Fibroblast of mammary gland (primary cell): ENCODE measurements at regions not wholly inside any gene's neighbourhood (a gene's known extent, or its start where the extent isn't known, plus 50 kb on each side); places are given as distances from the start of the nearest gene placed in this dataset.
"Not testable (repeated sequence)": the region's sequence is repeated elsewhere in the genome, so short reads cannot be mapped to it uniquely, and the experiment has no call there.

Source experiments
- DNase-seq: peaks from one replicate; pipeline ENCODE4 v3.0.0-alpha.2; 2010; ENCODE audit warnings: low read depth
- H3K4me3 ChIP-seq: 2 replicates; pipeline ENCODE4 v1.5.1; 2011; ENCODE audit warnings: low read depth, mild to moderate bottlenecking, low read length, moderate library complexity; ENCODE audit not compliant: control insufficient read depth
- TF ChIP-seq, protein P1 (sequence below): conservative IDR thresholded peaks from 2 replicates; pipeline ENCODE4 v1.5.1; 2011; ENCODE audit warnings: low read depth, low read length, inconsistent platforms; ENCODE audit not compliant: control insufficient read depth, insufficient read depth

DNA sequence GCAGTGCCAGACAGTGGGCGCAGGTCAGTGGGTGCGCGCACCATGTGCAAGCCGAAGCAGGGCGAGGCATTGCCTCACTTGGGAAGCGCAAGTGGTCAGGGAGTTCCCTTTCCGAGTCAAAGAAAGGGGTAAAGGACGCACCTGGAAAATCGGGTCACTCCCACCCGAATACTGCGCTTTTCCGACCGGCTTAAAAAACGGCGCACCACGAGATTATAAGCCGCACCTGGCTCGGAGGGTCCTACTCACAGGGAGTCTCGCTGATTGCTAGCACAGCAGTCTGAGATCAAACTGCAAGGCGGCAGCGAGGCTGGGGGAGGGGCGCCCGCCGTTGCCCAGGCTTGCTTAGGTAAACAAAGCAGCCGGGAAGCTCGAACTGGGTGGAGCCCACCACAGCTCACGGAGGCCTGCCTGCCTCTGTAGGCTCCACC lies 77.9 kb downstream of the NR4A2 start:
- not testable (repeated sequence) for H3K4me3 ChIP-seq, DNase-seq

DNA sequence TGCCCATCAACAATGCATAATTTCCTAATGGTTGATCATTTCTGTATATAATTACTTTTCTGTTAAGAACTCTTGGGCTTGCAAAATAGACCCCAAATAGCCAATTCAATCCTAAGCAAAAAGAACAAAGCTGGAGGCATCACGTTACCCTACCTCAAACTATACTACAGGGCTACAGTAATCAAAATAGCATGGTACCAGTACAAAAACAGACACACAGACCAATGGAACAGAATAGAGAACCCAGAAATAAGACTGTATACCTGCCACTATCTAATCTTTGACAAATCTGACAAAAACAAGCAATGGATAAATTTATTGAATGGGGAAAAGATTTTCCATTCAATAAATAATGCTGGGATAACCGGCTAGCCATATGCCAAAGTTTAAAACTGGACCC lies 78.8 kb downstream of the NR4A2 start:
- no peak overlapping the region for H3K4me3 ChIP-seq
- TF ChIP-seq, protein P1, sequence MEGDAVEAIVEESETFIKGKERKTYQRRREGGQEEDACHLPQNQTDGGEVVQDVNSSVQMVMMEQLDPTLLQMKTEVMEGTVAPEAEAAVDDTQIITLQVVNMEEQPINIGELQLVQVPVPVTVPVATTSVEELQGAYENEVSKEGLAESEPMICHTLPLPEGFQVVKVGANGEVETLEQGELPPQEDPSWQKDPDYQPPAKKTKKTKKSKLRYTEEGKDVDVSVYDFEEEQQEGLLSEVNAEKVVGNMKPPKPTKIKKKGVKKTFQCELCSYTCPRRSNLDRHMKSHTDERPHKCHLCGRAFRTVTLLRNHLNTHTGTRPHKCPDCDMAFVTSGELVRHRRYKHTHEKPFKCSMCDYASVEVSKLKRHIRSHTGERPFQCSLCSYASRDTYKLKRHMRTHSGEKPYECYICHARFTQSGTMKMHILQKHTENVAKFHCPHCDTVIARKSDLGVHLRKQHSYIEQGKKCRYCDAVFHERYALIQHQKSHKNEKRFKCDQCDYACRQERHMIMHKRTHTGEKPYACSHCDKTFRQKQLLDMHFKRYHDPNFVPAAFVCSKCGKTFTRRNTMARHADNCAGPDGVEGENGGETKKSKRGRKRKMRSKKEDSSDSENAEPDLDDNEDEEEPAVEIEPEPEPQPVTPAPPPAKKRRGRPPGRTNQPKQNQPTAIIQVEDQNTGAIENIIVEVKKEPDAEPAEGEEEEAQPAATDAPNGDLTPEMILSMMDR, result no peak
- no peak for DNase-seq

DNA sequence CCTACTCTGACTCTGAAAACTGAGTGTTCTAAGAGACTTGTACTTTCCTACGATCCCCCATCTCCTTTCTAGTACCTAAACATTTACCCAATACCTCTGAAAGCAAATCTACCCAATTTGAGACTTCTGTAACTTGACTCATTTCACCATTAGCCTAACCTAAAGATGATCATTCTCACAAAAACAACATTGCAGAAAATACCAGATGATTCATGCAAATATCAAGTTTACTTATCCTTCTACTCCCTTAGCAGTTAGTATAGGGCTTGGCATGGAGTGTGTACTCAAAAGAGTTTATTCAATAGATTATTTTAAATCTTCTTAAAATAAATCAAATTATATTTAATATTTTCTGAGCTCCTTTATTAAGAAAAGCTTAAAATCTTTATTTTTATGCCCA lies 89.6 kb downstream of the NR4A2 start:
- no peak overlapping the region for H3K4me3 ChIP-seq
- DNase-seq, result no peak
- TF ChIP-seq, protein P1, result no peak

DNA sequence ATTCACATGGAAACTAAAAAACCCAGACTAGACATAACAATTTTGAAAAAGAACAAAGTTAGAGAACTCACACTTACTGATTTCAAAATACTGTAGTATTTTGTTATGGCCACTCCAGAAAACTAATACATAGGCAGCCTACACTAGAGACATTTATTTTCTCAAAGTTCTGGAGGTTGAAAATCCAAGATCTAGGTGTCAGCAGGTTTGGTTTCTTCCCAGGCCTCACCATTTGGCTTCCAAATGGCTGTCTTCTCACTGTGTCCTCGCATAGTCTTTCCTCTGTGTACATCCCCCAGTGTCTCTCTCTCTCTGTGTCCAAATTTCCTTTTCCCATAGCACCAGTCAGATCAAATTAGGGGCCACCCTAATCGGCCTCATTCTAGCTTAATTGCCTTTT lies 95.0 kb downstream of the NR4A2 start:
- TF ChIP-seq, protein P1, result no peak
- DNase-seq, result no peak
- no peak overlapping the region for H3K4me3 ChIP-seq

DNA sequence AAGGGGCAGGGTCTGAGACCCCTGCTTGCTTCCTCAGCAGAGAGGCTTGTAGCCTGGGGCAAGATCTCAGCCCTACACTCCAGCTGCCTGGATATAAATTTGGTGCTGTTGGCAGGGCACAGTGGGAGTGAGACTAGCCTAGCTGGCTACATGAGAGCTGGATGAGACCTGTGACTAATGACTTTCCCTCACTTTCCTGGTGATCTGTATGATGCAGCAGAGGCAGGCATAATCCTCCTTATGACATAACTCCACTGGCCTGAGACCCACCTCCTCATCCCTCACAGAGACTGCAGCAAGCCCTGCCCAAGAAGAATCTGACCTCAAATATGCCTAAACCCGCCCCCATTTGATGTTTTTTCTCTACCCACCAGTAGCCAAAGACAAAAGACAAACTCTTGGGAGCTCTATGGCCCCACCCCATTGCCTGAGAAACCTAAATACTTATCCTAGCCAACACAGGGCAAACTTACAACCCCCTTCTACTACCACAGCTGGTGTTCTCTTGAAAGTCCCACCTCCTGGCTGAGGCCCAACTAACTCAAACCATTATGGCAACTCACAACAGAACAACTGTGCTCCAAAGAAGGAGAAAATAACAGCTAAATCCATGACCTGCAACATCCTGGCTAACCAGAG lies 102.7 kb downstream of the NR4A2 start:
- H3K4me3 ChIP-seq, result no peak overlapping the region
- no peak for DNase-seq
- TF ChIP-seq, protein P1, result no peak

DNA sequence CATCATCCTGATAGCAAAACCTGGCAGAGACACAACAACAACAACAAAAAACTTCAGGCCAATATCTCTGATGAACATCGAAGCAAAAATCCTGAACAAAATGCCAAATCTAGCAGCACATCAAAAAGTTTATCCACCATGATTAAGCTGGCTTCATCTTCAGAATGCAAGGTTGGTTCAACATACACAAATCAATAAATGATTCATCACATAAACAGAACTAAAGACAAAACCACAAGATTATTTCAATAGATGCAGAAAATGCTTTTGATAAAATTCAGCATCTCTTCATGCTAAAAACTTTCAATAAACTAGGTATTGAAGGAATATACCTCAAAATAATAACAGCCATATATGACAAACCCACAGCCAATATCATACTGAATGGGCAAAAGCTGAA lies 109.2 kb downstream of the NR4A2 start:
- not testable (repeated sequence) for H3K4me3 ChIP-seq, DNase-seq

DNA sequence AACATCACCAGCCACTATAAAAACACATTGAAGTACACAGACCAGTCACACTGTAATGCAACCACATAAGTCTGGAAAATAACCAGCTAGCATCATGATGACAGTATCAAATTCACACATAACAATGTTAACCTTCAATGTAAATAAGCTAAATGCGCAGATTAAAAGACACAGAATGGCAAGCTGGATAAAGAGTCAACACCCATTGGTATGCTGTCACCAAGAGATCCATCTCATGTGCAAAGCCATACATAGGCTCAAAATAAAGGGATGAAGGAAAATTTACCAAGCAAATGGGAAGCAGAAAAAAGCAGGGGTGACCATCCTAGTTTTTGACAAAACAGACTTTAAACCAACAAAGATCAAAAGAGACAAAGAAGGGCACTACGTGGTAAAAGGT lies 110.8 kb downstream of the NR4A2 start:
- DNase-seq, result no peak
- TF ChIP-seq, protein P1, result no peak
- H3K4me3 ChIP-seq, result no peak overlapping the region

DNA sequence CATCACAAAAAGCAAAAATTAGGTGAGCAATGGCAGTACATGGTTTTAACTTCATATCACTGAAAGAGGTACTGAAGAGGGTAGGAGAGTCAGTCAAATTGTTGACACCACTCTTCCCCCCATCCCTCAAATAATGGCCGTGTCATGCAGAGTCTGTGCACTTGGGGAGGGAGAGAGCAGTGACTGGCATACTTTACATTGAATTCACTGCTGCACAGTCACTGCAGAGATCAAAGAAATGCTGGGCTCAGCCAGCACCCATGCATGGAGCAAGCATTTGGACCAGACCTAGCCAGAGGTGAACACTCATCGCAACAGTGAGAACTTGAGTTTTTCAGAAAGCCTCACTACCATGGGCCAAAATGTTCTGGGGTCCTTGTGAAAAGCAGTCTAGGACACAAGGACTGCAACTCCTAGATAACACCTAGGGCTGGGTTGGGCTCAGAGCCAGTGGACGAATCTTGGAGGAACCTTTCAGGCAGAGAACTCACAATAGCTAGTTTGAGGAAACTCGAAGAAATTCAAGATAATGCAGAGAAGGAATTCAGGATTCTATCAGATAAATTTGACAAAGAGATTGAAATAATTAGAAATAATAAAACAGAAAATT lies 112.9 kb downstream of the NR4A2 start:
- TF ChIP-seq, protein P1, result no peak
- no peak for DNase-seq
- H3K4me3 ChIP-seq, result no peak overlapping the region
